Panc1 (cell line): ENCODE measurements at regions not wholly inside any gene's neighbourhood (a gene's known extent, or its start where the extent isn't known, plus 50 kb on each side); places are given as distances from the start of the nearest gene placed in this dataset.

Experiments used
- ATAC-seq: fragments of 200-7000 bp; cut with Tn5 transposase; 2 replicates; pipeline ENCODE4 v1.9.1; 2020; ENCODE audit warnings: mild to moderate bottlenecking, moderate library complexity
- BruUV-seq: library from RNA; stranded (reverse); fragments of 400-500 nt; replicated peaks from 2 replicates; lab custom pipeline; 2021; lab: Mats Ljungman, UMichigan
- CTCF ChIA-PET: fragments of 300-600 bp; sonication (Branson Sonifier 250); formaldehyde crosslinking; loops from one replicate; lab custom pipeline; 2022; ENCODE audit warnings: antibody characterized with exemption; lab: Charles Lee
- POLR2A ChIA-PET: fragments of 300-600 bp; sonication (Branson Sonifier 250); formaldehyde crosslinking; loops from one replicate; lab custom pipeline; 2022; ENCODE audit warnings: antibody characterized with exemption; lab: Charles Lee
- DNase-seq: peaks from one replicate; pipeline ENCODE4 v3.0.0-alpha.2; 2010; ENCODE audit warnings: low read depth, low spot score
- H3K27ac ChIP-seq: 2 replicates; pipeline ENCODE4 v1.5.1; 2011; ENCODE audit warnings: mild to moderate bottlenecking, low read length, inconsistent platforms
- H3K27me3 ChIP-seq: fragments of 200-500 bp; sonication (Bioruptor generic); 2 replicates; pipeline ENCODE4 v1.6.0; 2014; ENCODE audit warnings: low read length, inconsistent platforms; ENCODE audit not compliant: control insufficient read depth, insufficient read depth
- H3K36me3 ChIP-seq: fragments of 200-500 bp; sonication (Bioruptor generic); 2 replicates; pipeline ENCODE4 v1.5.1; 2014; ENCODE audit warnings: inconsistent platforms, mild to moderate bottlenecking, low read length, moderate library complexity; ENCODE audit not compliant: control insufficient read depth, insufficient read depth
- H3K4me1 ChIP-seq: 2 replicates; pipeline ENCODE4 v1.5.1; 2011; ENCODE audit warnings: inconsistent platforms, mild to moderate bottlenecking, low read length, moderate library complexity; ENCODE audit not compliant: control insufficient read depth, insufficient read depth
- H3K4me3 ChIP-seq, 2 experiments: 2 replicates each; pipeline ENCODE4 v1.5.1; 2011 to 2012; ENCODE audit warnings: low read depth in 2 of 2, low read length in 2 of 2, mild to moderate bottlenecking in 2 of 2, inconsistent platforms in 1 of 2, moderate library complexity in 1 of 2
- H3K9me3 ChIP-seq: fragments of 200-500 bp; sonication (Bioruptor generic); 2 replicates; pipeline ENCODE4 v1.5.1; 2014; ENCODE audit warnings: low read depth, mild to moderate bottlenecking, inconsistent platforms, low read length, moderate library complexity; ENCODE audit not compliant: control insufficient read depth, insufficient read depth
- POLR2AphosphoS5 ChIP-seq: IDR thresholded peaks from 2 replicates; pipeline ENCODE4 v1.6.1; 2012; ENCODE audit warnings: mild to moderate bottlenecking, low read depth, low read length, moderate library complexity
- SIN3A ChIP-seq: IDR thresholded peaks from 2 replicates; pipeline ENCODE4 v1.6.1; 2012; ENCODE audit warnings: low read depth, mild to moderate bottlenecking, low read length, moderate library complexity, borderline replicate concordance; ENCODE audit not compliant: insufficient read depth
- TCF7L2 ChIP-seq: IDR thresholded peaks from 2 replicates; pipeline ENCODE4 v1.6.1; 2011; ENCODE audit warnings: mild to moderate bottlenecking, low read depth, low read length, inconsistent platforms
- in situ Hi-C: cut with HindIII; loops from 2 replicates; pipeline ENCODE4 v1.10.0; 2016; ENCODE audit warnings: low sequenced_read_pairs, low pct_unique_long_range_greater_than_20kb
- intact Hi-C: fragments of 100-400 bp; cut with micrococcal nuclease; formaldehyde crosslinking; loops from one replicate; pipeline ENCODE4 v1.10.0; 2022; ENCODE audit not compliant: unreplicated experiment
- TF ChIP-seq, protein P1 (sequence below), 2 experiments: IDR thresholded peaks; 2 replicates each; pipeline ENCODE4 v1.6.1; 2011 to 2012; ENCODE audit warnings: low read depth in 2 of 2, control low read depth in 1 of 2, low read length in 1 of 2, mild to moderate bottlenecking in 1 of 2, moderate library complexity in 1 of 2; ENCODE audit not compliant: insufficient read depth in 1 of 2
- TF ChIP-seq, protein P2 (sequence below): fragments of 450-650 bp; IDR thresholded peaks from 2 replicates; pipeline ENCODE4 v1.5.1; 2017; ENCODE audit warnings: mild to moderate bottlenecking

DNA sequence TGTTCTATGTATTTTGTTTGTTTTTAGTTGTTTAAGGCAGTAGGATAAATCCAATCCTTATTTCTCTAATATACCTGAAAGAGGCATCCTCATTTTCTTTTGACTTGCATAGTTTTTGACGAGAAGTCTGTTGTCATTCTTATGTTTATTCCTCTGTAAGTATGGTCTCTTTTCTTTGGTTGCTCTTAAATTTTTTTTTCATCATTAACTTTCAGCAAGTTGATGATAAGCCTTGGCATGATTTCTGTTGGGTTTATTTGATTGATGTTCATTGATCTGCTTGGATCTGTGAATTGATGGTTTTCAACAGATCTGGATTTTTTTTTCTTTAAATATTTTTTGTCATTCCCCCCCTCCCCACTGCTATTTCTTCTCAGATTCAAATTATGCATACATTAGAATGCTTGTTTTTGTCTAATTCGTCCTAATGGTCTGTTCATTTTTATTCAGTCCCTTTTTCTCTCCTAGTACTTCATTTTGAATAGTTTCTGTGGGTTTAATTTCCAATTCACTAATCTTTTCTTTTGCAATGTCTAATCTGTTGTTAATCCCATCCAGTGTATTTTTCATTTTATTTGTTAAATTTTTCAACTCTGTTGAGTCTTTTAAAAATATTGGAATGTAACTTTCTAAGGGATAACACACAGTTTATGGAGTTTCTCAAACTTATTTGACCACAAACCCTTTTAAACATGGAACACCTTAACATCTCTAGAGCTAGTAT lies 495.9 kb downstream of the CSNK1G3 start:
- ATAC-seq: no peak
- CTCF ChIA-PET: no interaction called here
- Histone ChIP-seq H3K4me1 (no peaks in the 10 kb centered on the region), H3K27ac (no peak overlapping the region), H3K36me3 (no peaks in the 10 kb centered on the region), H3K4me3 (no peak overlapping the region), H3K9me3 (peaks cover 50% of the 10 kb centered on the region), H3K27me3 (no peaks in the 10 kb centered on the region)
- DNase-seq: no peak
- intact Hi-C loops (no loop called here), in situ Hi-C loops (no loop called here)
- BruUV-seq: no TSS peak
- POLR2A ChIA-PET: no interaction called here
- TF ChIP-seq TCF7L2: no peak
- TF ChIP-seq, protein P1, sequence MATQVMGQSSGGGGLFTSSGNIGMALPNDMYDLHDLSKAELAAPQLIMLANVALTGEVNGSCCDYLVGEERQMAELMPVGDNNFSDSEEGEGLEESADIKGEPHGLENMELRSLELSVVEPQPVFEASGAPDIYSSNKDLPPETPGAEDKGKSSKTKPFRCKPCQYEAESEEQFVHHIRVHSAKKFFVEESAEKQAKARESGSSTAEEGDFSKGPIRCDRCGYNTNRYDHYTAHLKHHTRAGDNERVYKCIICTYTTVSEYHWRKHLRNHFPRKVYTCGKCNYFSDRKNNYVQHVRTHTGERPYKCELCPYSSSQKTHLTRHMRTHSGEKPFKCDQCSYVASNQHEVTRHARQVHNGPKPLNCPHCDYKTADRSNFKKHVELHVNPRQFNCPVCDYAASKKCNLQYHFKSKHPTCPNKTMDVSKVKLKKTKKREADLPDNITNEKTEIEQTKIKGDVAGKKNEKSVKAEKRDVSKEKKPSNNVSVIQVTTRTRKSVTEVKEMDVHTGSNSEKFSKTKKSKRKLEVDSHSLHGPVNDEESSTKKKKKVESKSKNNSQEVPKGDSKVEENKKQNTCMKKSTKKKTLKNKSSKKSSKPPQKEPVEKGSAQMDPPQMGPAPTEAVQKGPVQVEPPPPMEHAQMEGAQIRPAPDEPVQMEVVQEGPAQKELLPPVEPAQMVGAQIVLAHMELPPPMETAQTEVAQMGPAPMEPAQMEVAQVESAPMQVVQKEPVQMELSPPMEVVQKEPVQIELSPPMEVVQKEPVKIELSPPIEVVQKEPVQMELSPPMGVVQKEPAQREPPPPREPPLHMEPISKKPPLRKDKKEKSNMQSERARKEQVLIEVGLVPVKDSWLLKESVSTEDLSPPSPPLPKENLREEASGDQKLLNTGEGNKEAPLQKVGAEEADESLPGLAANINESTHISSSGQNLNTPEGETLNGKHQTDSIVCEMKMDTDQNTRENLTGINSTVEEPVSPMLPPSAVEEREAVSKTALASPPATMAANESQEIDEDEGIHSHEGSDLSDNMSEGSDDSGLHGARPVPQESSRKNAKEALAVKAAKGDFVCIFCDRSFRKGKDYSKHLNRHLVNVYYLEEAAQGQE (IDR thresholded peaks at IDR 0.05; ENCODE audit: insufficient read depth in 1 of 2, low read depth in 2 of 2, low read length in 1 of 2): no peak
- no peak for TF ChIP-seq POLR2AphosphoS5
- TF ChIP-seq, protein P2, sequence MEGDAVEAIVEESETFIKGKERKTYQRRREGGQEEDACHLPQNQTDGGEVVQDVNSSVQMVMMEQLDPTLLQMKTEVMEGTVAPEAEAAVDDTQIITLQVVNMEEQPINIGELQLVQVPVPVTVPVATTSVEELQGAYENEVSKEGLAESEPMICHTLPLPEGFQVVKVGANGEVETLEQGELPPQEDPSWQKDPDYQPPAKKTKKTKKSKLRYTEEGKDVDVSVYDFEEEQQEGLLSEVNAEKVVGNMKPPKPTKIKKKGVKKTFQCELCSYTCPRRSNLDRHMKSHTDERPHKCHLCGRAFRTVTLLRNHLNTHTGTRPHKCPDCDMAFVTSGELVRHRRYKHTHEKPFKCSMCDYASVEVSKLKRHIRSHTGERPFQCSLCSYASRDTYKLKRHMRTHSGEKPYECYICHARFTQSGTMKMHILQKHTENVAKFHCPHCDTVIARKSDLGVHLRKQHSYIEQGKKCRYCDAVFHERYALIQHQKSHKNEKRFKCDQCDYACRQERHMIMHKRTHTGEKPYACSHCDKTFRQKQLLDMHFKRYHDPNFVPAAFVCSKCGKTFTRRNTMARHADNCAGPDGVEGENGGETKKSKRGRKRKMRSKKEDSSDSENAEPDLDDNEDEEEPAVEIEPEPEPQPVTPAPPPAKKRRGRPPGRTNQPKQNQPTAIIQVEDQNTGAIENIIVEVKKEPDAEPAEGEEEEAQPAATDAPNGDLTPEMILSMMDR: no peak
- TF ChIP-seq SIN3A: no peak

- in situ Hi-C loops: no loop called here
- DNase-seq: no peak
- H3K4me3 ChIP-seq: no peak overlapping the region
- POLR2A ChIA-PET: interaction anchor here (0.6 kb wide), 1 partner anchor 949 kb away, joined by 3 read pairs; no protein-coding TSS in a partner anchor
- CTCF ChIA-PET: interaction anchor here (0.6 kb wide), 1 partner anchor 563 kb away, joined by 6 read pairs; no protein-coding TSS in a partner anchor
- no peaks in the 10 kb centered on the region for H3K36me3 ChIP-seq
- no TSS peak for BruUV-seq
- ATAC-seq: no peak
- TF ChIP-seq, protein P1 (IDR thresholded peaks at IDR 0.05; ENCODE audit: insufficient read depth in 1 of 2, low read depth in 2 of 2, low read length in 1 of 2): no peak
- TF ChIP-seq POLR2AphosphoS5 (no peak), TCF7L2 (no peak), SIN3A (no peak)
- TF ChIP-seq, protein P2: no peak
- intact Hi-C loops: no loop called here
- peaks cover 13% of the 10 kb centered on the region; the same call in 1 of the 2 replicates for H3K9me3 ChIP-seq
- peaks cover 7% of the 10 kb centered on the region; the same call in 1 of the 2 replicates for H3K4me1 ChIP-seq
- no peaks in the 10 kb centered on the region for H3K27me3 ChIP-seq
- peak overlapping the region; percentile 63; the same call in 1 of the 2 replicates for H3K27ac ChIP-seq
These were observed 489.1 kb downstream of the CSNK1G3 start for GRCh38 chr5:124001036-124001615.
